GM12874 (cell line): ENCODE measurements at regions not wholly inside any gene's neighbourhood (a gene's known extent, or its start where the extent isn't known, plus 50 kb on each side); places are given as distances from the start of the nearest gene placed in this dataset.

Source experiments
- CTCF ChIP-seq: IDR thresholded peaks from 2 replicates; pipeline ENCODE4 v1.5.1; 2011; ENCODE audit warnings: low read depth, mild to moderate bottlenecking, control low read depth, low read length, moderate library complexity; ENCODE audit not compliant: insufficient read depth

- TF ChIP-seq CTCF, result peak; percentile 29; the same call in 1 of the 2 replicates
Measured at GRCh38 chr7:81499262-81500116, 270.4 kb downstream of the HGF start.

- TF ChIP-seq CTCF, result no peak
Measured at GRCh38 chr7:81498176-81498575, 271.7 kb downstream of the HGF start.

- TF ChIP-seq CTCF, result no peak
Measured at GRCh38 chr7:81492910-81493309, 276.9 kb downstream of the HGF start.

- no peak for TF ChIP-seq CTCF
Measured at GRCh38 chr7:81492240-81492639, 277.6 kb downstream of the HGF start.

- no peak for TF ChIP-seq CTCF
Measured at GRCh38 chr7:81491573-81491972, 278.3 kb downstream of the HGF start.

GRCh38 chr7:81488210-81488609 is 281.6 kb downstream of the HGF start:
- TF ChIP-seq CTCF, result no peak

GRCh38 chr7:81487516-81487915 is 282.3 kb downstream of the HGF start:
- TF ChIP-seq CTCF, result no peak

- TF ChIP-seq CTCF, result no peak
Measured at GRCh38 chr7:81484261-81484660, 285.6 kb downstream of the HGF start.
